ENCODE measurements at regions not wholly inside any gene's neighbourhood (a gene's known extent, or its start where the extent isn't known, plus 50 kb on each side); places are given as distances from the start of the nearest gene placed in this dataset.

DNA sequence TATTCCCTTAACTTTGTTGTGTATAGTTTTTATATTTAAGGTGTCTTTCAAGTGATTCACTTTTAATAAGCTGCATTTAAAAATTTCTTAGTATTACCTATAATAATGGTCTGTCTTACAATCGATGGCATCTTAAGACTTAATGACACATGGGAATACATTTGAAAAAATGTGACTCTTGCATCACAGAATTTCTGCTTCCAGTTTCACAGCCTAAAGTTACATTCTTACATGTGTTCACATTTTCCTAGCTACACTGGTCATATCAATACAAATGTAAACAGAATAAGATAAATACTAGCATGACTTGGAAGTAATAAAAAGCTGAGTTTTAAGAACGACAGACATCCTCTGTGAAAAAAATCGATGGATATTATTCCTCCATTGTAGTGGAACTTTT lies 1597.1 kb upstream of the MIR17HG start:
- Histone ChIP-seq H3K14ac (ENCODE audit: low read length) (no peak overlapping the region), H3K36me3 (ENCODE audit: control insufficient read depth in 1 of 2, insufficient read depth in 2 of 2, low read length in 2 of 2) (no peaks in the 10 kb centered on the region), H4K12ac (ENCODE audit: low read depth, low read length) (no peak overlapping the region), H3K4ac (ENCODE audit: low read depth, low read length) (no peak overlapping the region), H2AFZ (ENCODE audit: insufficient read depth, low read length, poor library complexity) (no peak overlapping the region), H3K27ac (ENCODE audit: low read depth, low read length) (no peak overlapping the region), H3K4me1 (ENCODE audit: control insufficient read depth in 1 of 2, insufficient read depth in 2 of 2, low read length in 2 of 2) (peaks cover 0 to 1% of the 10 kb centered on the region in 2 experiments), H3K27me3 (ENCODE audit: insufficient read depth, low read length) (no peaks in the 10 kb centered on the region), H4K91ac (ENCODE audit: low read depth, low read length) (no peak overlapping the region), H2BK5ac (ENCODE audit: low read depth, low read length, poor library complexity) (no peak overlapping the region), H2AK5ac (ENCODE audit: low read length) (no peak overlapping the region), H3K79me1 (ENCODE audit: low read length) (no peaks in the 10 kb centered on the region), H4K8ac (ENCODE audit: low read depth, low read length) (no peak overlapping the region), H3K23ac (ENCODE audit: low read length) (no peak overlapping the region), H3K4me2 (ENCODE audit: low read length) (no peak overlapping the region), H2BK120ac (ENCODE audit: insufficient read depth, low read length, poor library complexity) (no peak overlapping the region), H3K18ac (ENCODE audit: low read length) (no peak overlapping the region), H2BK12ac (ENCODE audit: low read length) (no peak overlapping the region), H3K4me3 (ENCODE audit: low read depth, low read length) (no peak overlapping the region), H3K79me2 (ENCODE audit: control insufficient read depth, insufficient read depth, low read length, poor library complexity) (no peaks in the 10 kb centered on the region), H3K9me3 (ENCODE audit: insufficient read depth, low read depth, low read length) (no peaks in the 10 kb centered on the region), H3K9ac (ENCODE audit: low read length) (no peak overlapping the region)
- WGBS (ENCODE audit: extremely low coverage, insufficient coverage, insufficient read length), result no CpG with 5 or more reads among the region's 3 CpGs
- DNase-seq, result peak in 1 of 2 donors; percentile 65

- no peak overlapping the region for H4K8ac ChIP-seq (ENCODE audit: low read depth, low read length)
- H4K91ac ChIP-seq (ENCODE audit: low read depth, low read length), result no peak overlapping the region
- H3K4me1 ChIP-seq (ENCODE audit: control insufficient read depth in 1 of 2, insufficient read depth in 2 of 2, low read length in 2 of 2), result peaks cover 0 to 1% of the 10 kb centered on the region in 2 experiments
- H3K18ac ChIP-seq (ENCODE audit: low read length), result no peak overlapping the region
- no peaks in the 10 kb centered on the region for H3K9me3 ChIP-seq (ENCODE audit: insufficient read depth, low read depth, low read length)
- H3K9ac ChIP-seq (ENCODE audit: low read length), result no peak overlapping the region
- H3K23ac ChIP-seq (ENCODE audit: low read length), result no peak overlapping the region
- H3K14ac ChIP-seq (ENCODE audit: low read length), result no peak overlapping the region
- H3K4ac ChIP-seq (ENCODE audit: low read depth, low read length), result no peak overlapping the region
- H3K79me1 ChIP-seq (ENCODE audit: low read length), result no peaks in the 10 kb centered on the region
- H2BK12ac ChIP-seq (ENCODE audit: low read length), result no peak overlapping the region
- H3K27me3 ChIP-seq (ENCODE audit: insufficient read depth, low read length), result no peaks in the 10 kb centered on the region
- no peak overlapping the region for H3K4me3 ChIP-seq (ENCODE audit: low read depth, low read length)
- H2BK120ac ChIP-seq (ENCODE audit: insufficient read depth, low read length, poor library complexity), result no peak overlapping the region
- no peaks in the 10 kb centered on the region for H3K36me3 ChIP-seq (ENCODE audit: control insufficient read depth in 1 of 2, insufficient read depth in 2 of 2, low read length in 2 of 2)
- no peak overlapping the region for H4K12ac ChIP-seq (ENCODE audit: low read depth, low read length)
- no peak overlapping the region for H2BK5ac ChIP-seq (ENCODE audit: low read depth, low read length, poor library complexity)
- H2AK5ac ChIP-seq (ENCODE audit: low read length), result no peak overlapping the region
- no peak overlapping the region for H3K4me2 ChIP-seq (ENCODE audit: low read length)
- no CpG with 5 or more reads among the region's 4 CpGs for WGBS (ENCODE audit: extremely low coverage, insufficient coverage, insufficient read length)
- H3K79me2 ChIP-seq (ENCODE audit: control insufficient read depth, insufficient read depth, low read length, poor library complexity), result no peaks in the 10 kb centered on the region
- no peak for DNase-seq
- H2AFZ ChIP-seq (ENCODE audit: insufficient read depth, low read length, poor library complexity), result no peak overlapping the region
- H3K27ac ChIP-seq (ENCODE audit: low read depth, low read length), result no peak overlapping the region
Measured at GRCh38 chr13:89751432-89751930, 1596.0 kb upstream of the MIR17HG start.

DNA sequence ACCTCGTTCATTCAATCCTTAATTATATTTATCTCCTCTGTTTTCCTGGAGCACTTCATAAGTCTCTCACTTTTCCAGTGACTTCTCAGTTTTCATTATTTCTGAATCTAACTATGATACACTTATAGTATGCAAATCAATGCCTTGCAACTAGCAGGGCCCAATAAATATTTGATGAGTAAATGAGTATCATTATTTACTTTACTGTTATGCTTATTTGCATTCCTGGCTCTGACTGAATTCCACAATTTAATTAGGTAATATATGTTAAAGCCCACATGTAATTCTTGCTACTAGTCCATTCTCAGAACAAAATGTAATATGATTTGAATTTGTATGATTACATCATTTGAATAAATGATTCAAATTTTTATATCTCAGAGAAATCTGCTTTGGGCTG lies 1595.1 kb upstream of the MIR17HG start:
- no peak overlapping the region for H2AK5ac ChIP-seq (ENCODE audit: low read length)
- no peaks in the 10 kb centered on the region for H3K79me1 ChIP-seq (ENCODE audit: low read length)
- no peak overlapping the region for H3K18ac ChIP-seq (ENCODE audit: low read length)
- no peaks in the 10 kb centered on the region for H3K36me3 ChIP-seq (ENCODE audit: control insufficient read depth in 1 of 2, insufficient read depth in 2 of 2, low read length in 2 of 2)
- H3K4ac ChIP-seq (ENCODE audit: low read depth, low read length), result no peak overlapping the region
- H3K14ac ChIP-seq (ENCODE audit: low read length), result no peak overlapping the region
- H3K4me2 ChIP-seq (ENCODE audit: low read length), result no peak overlapping the region
- no peak overlapping the region for H2AFZ ChIP-seq (ENCODE audit: insufficient read depth, low read length, poor library complexity)
- H2BK12ac ChIP-seq (ENCODE audit: low read length), result no peak overlapping the region
- H2BK5ac ChIP-seq (ENCODE audit: low read depth, low read length, poor library complexity), result no peak overlapping the region
- H3K4me1 ChIP-seq (ENCODE audit: control insufficient read depth in 1 of 2, insufficient read depth in 2 of 2, low read length in 2 of 2), result peaks cover 0 to 1% of the 10 kb centered on the region in 2 experiments
- no peak overlapping the region for H3K4me3 ChIP-seq (ENCODE audit: low read depth, low read length)
- H3K79me2 ChIP-seq (ENCODE audit: control insufficient read depth, insufficient read depth, low read length, poor library complexity), result no peaks in the 10 kb centered on the region
- no peak overlapping the region for H4K12ac ChIP-seq (ENCODE audit: low read depth, low read length)
- H2BK120ac ChIP-seq (ENCODE audit: insufficient read depth, low read length, poor library complexity), result no peak overlapping the region
- no peak overlapping the region for H4K8ac ChIP-seq (ENCODE audit: low read depth, low read length)
- DNase-seq, result no peak
- no peak overlapping the region for H4K91ac ChIP-seq (ENCODE audit: low read depth, low read length)
- H3K9ac ChIP-seq (ENCODE audit: low read length), result no peak overlapping the region
- no peaks in the 10 kb centered on the region for H3K27me3 ChIP-seq (ENCODE audit: insufficient read depth, low read length)
- no peak overlapping the region for H3K23ac ChIP-seq (ENCODE audit: low read length)
- no peaks in the 10 kb centered on the region for H3K9me3 ChIP-seq (ENCODE audit: insufficient read depth, low read depth, low read length)
- no CpG with 5 or more reads among the region's 1 CpG for WGBS (ENCODE audit: extremely low coverage, insufficient coverage, insufficient read length)
- no peak overlapping the region for H3K27ac ChIP-seq (ENCODE audit: low read depth, low read length)

DNA sequence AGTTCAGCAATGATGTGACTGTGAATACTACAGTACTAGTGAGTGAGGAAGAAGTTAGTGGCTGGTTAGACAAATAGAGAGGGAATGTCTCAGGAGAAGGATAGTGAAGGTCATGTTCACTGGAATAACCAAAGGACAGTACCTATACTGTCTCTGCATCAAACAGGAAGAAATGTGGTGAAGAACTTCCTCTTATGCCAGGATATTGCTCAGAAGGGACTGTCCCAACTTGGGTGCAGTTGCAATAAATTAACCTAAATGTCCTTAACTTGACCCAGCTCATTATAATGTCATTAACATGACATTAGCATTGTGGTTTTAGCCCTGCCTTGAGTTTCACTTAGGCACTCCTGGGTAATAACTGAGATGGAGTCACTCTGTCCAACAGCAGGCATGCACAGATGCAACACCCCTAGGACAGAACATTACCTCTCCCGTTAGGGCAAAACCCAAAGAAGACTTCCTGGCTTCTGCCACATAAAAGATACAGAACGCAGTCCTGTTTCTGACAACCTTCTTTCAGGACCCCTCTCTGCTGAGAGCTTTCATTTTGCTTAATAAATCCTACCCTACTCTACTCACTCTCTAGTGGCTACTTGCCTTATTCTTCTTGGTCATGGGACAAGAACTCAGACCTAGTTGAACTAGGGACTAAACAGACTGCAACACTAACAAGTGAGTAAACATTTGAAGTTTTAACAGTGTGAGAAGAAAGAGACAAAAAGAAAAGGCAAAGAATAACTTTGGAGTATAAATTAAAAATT lies 1591.6 kb upstream of the MIR17HG start:
- no peak overlapping the region for H4K91ac ChIP-seq (ENCODE audit: low read depth, low read length)
- H3K9me3 ChIP-seq (ENCODE audit: insufficient read depth, low read depth, low read length), result no peaks in the 10 kb centered on the region
- no CpG with 5 or more reads among the region's 2 CpGs for WGBS (ENCODE audit: extremely low coverage, insufficient coverage, insufficient read length)
- H2BK120ac ChIP-seq (ENCODE audit: insufficient read depth, low read length, poor library complexity), result no peak overlapping the region
- no peak overlapping the region for H3K14ac ChIP-seq (ENCODE audit: low read length)
- H2BK12ac ChIP-seq (ENCODE audit: low read length), result no peak overlapping the region
- no peak overlapping the region for H3K4ac ChIP-seq (ENCODE audit: low read depth, low read length)
- no peak overlapping the region for H3K23ac ChIP-seq (ENCODE audit: low read length)
- no peaks in the 10 kb centered on the region for H3K79me1 ChIP-seq (ENCODE audit: low read length)
- no peak overlapping the region for H3K18ac ChIP-seq (ENCODE audit: low read length)
- no peak overlapping the region for H3K9ac ChIP-seq (ENCODE audit: low read length)
- H3K4me1 ChIP-seq (ENCODE audit: control insufficient read depth in 1 of 2, insufficient read depth in 2 of 2, low read length in 2 of 2), result no peaks in the 10 kb centered on the region
- DNase-seq, result no peak
- no peak overlapping the region for H3K27ac ChIP-seq (ENCODE audit: low read depth, low read length)
- no peak overlapping the region for H3K4me3 ChIP-seq (ENCODE audit: low read depth, low read length)
- H2AK5ac ChIP-seq (ENCODE audit: low read length), result no peak overlapping the region
- H3K4me2 ChIP-seq (ENCODE audit: low read length), result no peak overlapping the region
- H4K12ac ChIP-seq (ENCODE audit: low read depth, low read length), result no peak overlapping the region
- H3K27me3 ChIP-seq (ENCODE audit: insufficient read depth, low read length), result no peaks in the 10 kb centered on the region
- H2AFZ ChIP-seq (ENCODE audit: insufficient read depth, low read length, poor library complexity), result no peak overlapping the region
- H2BK5ac ChIP-seq (ENCODE audit: low read depth, low read length, poor library complexity), result no peak overlapping the region
- H3K36me3 ChIP-seq (ENCODE audit: control insufficient read depth in 1 of 2, insufficient read depth in 2 of 2, low read length in 2 of 2), result no peaks in the 10 kb centered on the region
- H3K79me2 ChIP-seq (ENCODE audit: control insufficient read depth, insufficient read depth, low read length, poor library complexity), result no peaks in the 10 kb centered on the region
- no peak overlapping the region for H4K8ac ChIP-seq (ENCODE audit: low read depth, low read length)

Measured in trophoblast cell (in vitro differentiated cells and primary cell).